ENCODE measurements at regions not wholly inside any gene's neighbourhood (a gene's known extent, or its start where the extent isn't known, plus 50 kb on each side); places are given as distances from the start of the nearest gene placed in this dataset.

GRCh38 chr1:82287556-82287955 is 486.8 kb downstream of the ADGRL2 start:
- ATAC-seq (ENCODE audit: low read depth) (no peak), DNase-seq (no peak)
- Histone ChIP-seq H3K4ac (ENCODE audit: low read depth, low read length) (no peak overlapping the region), H3K9me3 (ENCODE audit: control insufficient read depth, insufficient read depth, low read length) (no peaks in the 10 kb centered on the region; the same call in 1 of the 2 replicates), H3K36me3 (ENCODE audit: control insufficient read depth, insufficient read depth, low read length) (no peaks in the 10 kb centered on the region), H4K91ac (ENCODE audit: insufficient read depth, low read depth, low read length) (no peak overlapping the region), H3K4me2 (ENCODE audit: low read depth, low read length) (no peak overlapping the region), H4K5ac (ENCODE audit: low read depth, low read length) (no peak overlapping the region), H3K27ac (ENCODE audit: insufficient read depth, low read length) (no peak overlapping the region), H2AK5ac (ENCODE audit: low read depth, low read length) (no peak overlapping the region), H3K18ac (ENCODE audit: low read depth, low read length) (no peak overlapping the region), H2AFZ (replicated peaks; ENCODE audit: low read length, poor library complexity) (no peak overlapping the region), H2AK9ac (replicated peaks; ENCODE audit: low read depth, low read length, poor library complexity) (no peak overlapping the region), H3K4me3 (ENCODE audit: insufficient read depth, low read depth, low read length) (no peak overlapping the region), H2BK15ac (ENCODE audit: low read depth, low read length) (no peak overlapping the region), H3K56ac (ENCODE audit: extremely low read depth, insufficient read depth, low read length) (no peak overlapping the region), H2BK5ac (ENCODE audit: low read depth, low read length, poor library complexity, severe bottlenecking) (no peak overlapping the region), H3K14ac (replicated peaks; ENCODE audit: low read depth, low read length) (no peak overlapping the region), H3K9ac (ENCODE audit: low read depth, low read length) (no peak overlapping the region), H3K79me1 (ENCODE audit: low read depth in 1 of 2, low read length in 2 of 2) (no peaks in the 10 kb centered on the region), H3K4me1 (ENCODE audit: control insufficient read depth, insufficient read depth, low read length) (no peaks in the 10 kb centered on the region), H4K8ac (ENCODE audit: low read depth in 2 of 2, low read length in 2 of 2) (no peak overlapping the region), H3K9me1 (ENCODE audit: insufficient read depth, low read length) (no peaks in the 10 kb centered on the region), H3K27me3 (ENCODE audit: control insufficient read depth, insufficient read depth, low read length) (no peaks in the 10 kb centered on the region), H4K20me1 (ENCODE audit: insufficient read depth, low read length) (no peaks in the 10 kb centered on the region), H2BK20ac (ENCODE audit: low read depth, low read length) (no peak overlapping the region), H3K23ac (ENCODE audit: low read depth, low read length) (no peak overlapping the region), H2BK120ac (ENCODE audit: low read depth, low read length) (no peak overlapping the region)
- no TSS peak for BruUV-seq (replicated peaks)
- in situ Hi-C loops (cut with MboI; ENCODE audit: low sequenced_read_pairs) = no loop called here
- dilution Hi-C loops (cut with HindIII; ENCODE audit: low sequenced_read_pairs, unreplicated experiment) = no loop called here
- TF ChIP-seq MAFK (IDR thresholded peaks at IDR 0.05; ENCODE audit: low read depth, low read length) (no peak), CTCF (conservative IDR thresholded peaks at IDR 0.05; ENCODE audit: low read depth, low read length) (no peak), MAZ (IDR thresholded peaks at IDR 0.05; ENCODE audit: borderline replicate concordance, low read depth, low read length) (no peak)
- ChIA-PET CTCF (no interaction called here), POLR2A (ENCODE audit: unreplicated experiment) (no interaction called here)
- WGBS, 2 experiments (ENCODE audit: extremely low coverage in 2 of 2, insufficient read length in 1 of 2) = no CpG with 5 or more reads among the region's 3 CpGs
- intact Hi-C loops (cut with micrococcal nuclease) = no loop called here
